ENCODE measurements at regions not wholly inside any gene's neighbourhood (a gene's known extent, or its start where the extent isn't known, plus 50 kb on each side); places are given as distances from the start of the nearest gene placed in this dataset.

GRCh38 chr20:40765814-40766480, 76.9 kb upstream of the MAFB start:
- intact Hi-C loops (cut with micrococcal nuclease; ENCODE audit: unreplicated experiment) (no loop called here), in situ Hi-C loops (cut with HindIII; ENCODE audit: extremely low pct_ligation_motif_present, low pct_unique_long_range_greater_than_20kb) (no loop called here)
- DNase-seq (ENCODE audit: low spot score) (no peak), FAIRE-seq (no peak), ATAC-seq (no peak)
- WGBS (ENCODE audit: low lambda C conversion rate): 18% methylated on average over 4 of the region's 4 CpGs
- Histone ChIP-seq H3K27me3 (ENCODE audit: control insufficient read depth in 1 of 2, insufficient read depth in 2 of 2, low read length in 2 of 2) (peaks cover 3 to 24% of the 10 kb centered on the region in 2 experiments; a peak in 1 of 5 replicates), H3K27ac (ENCODE audit: extremely low read length, insufficient read depth, low read length) (no peak overlapping the region), H2AFZ (ENCODE audit: low read length) (no peak overlapping the region), H3K4me2 (ENCODE audit: low read depth, low read length) (no peak overlapping the region), H3K79me2 (ENCODE audit: insufficient read depth, low read length) (no peaks in the 10 kb centered on the region), H3K4me3 (replicated peaks in 1 of 3; ENCODE audit: insufficient read depth in 1 of 3, low read depth in 2 of 3, low read length in 3 of 3) (no peak overlapping the region), H4K20me1 (ENCODE audit: insufficient read depth, low read length) (no peaks in the 10 kb centered on the region), H3K9ac (ENCODE audit: insufficient read depth, low read depth, low read length) (no peak overlapping the region), H3K4me1 (ENCODE audit: insufficient read depth, low read length) (no peaks in the 10 kb centered on the region), H3K36me3 (replicated peaks in 1 of 2; ENCODE audit: control insufficient read depth in 1 of 2, insufficient read depth in 2 of 2, low read length in 2 of 2) (no peaks in the 10 kb centered on the region), H3K9me3 (ENCODE audit: low read length) (no peaks in the 10 kb centered on the region)
- ChIA-PET CTCF (ENCODE audit: low intra/inter-chr PET ratio, low total read pairs) (no interaction called here), POLR2A (no interaction called here)
- TF ChIP-seq CENPBD1 (CRISPR knock-in tag; IDR thresholded peaks at IDR 0.05; ENCODE audit: borderline replicate concordance, low read depth): no peak
- no peak for TF ChIP-seq HCFC1 (IDR thresholded peaks at IDR 0.05; ENCODE audit: low read depth, low read length)
- TF ChIP-seq ZNF724P (CRISPR knock-in tag; IDR thresholded peaks at IDR 0.05; ENCODE audit: borderline replicate concordance): no peak
- no peak for TF ChIP-seq ZXDC (CRISPR knock-in tag; IDR thresholded peaks at IDR 0.05)
- no peak for TF ChIP-seq GLMP (CRISPR knock-in tag; IDR thresholded peaks at IDR 0.05; ENCODE audit: borderline replicate concordance)
- TF ChIP-seq RBAK (CRISPR knock-in tag; IDR thresholded peaks at IDR 0.05): no peak
- TF ChIP-seq RFXAP (CRISPR knock-in tag; IDR thresholded peaks at IDR 0.05; ENCODE audit: borderline replicate concordance): no peak
- no peak for TF ChIP-seq ZNF781 (CRISPR knock-in tag; IDR thresholded peaks at IDR 0.05; ENCODE audit: borderline replicate concordance, not compliant biosample characterization)
- BruUV-seq (replicated peaks): no TSS peak
